Vagina (tissue), 2 donors: ENCODE measurements at regions not wholly inside any gene's neighbourhood (a gene's known extent, or its start where the extent isn't known, plus 50 kb on each side); places are given as distances from the start of the nearest gene placed in this dataset.
"Not testable (repeated sequence)": the region's sequence is repeated elsewhere in the genome, so short reads cannot be mapped to it uniquely, and the experiment has no call there.

ENCODE experiments used
- DNase-seq, 2 donors: peaks; one replicate each; pipeline ENCODE4 v3.0.0-alpha.2; 2017; ENCODE audit errors: extremely low spot score in 2 of 2
- H3K27ac ChIP-seq: fragments of 200-600 bp; sonication (generic); one replicate; pipeline ENCODE4 v1.5.1; 2019
- H3K27me3 ChIP-seq: fragments of 200-600 bp; sonication (generic); one replicate; pipeline ENCODE4 v1.5.1; 2019
- H3K36me3 ChIP-seq, 2 donors: fragments of 200-600 bp; sonication (generic); one replicate each; pipeline ENCODE4 v1.5.1; 2017 to 2019
- H3K4me1 ChIP-seq: fragments of 200-600 bp; sonication (generic); one replicate; pipeline ENCODE4 v1.5.1; 2019
- H3K4me3 ChIP-seq, 2 donors: fragments of 200-600 bp; sonication (generic); 1 replicate in 1 of 2; 2 replicates in 1 of 2; pipeline ENCODE4 v1.5.1; 2016 to 2019
- H3K9me3 ChIP-seq: fragments of 200-600 bp; sonication (generic); one replicate; pipeline ENCODE4 v1.5.1; 2019
- POLR2A ChIP-seq, 2 donors: fragments of 450-650 bp; IDR thresholded peaks; one replicate each; pipeline ENCODE4 v1.6.1; 2017; ENCODE audit warnings: antibody characterized with exemption in 2 of 2, mild to moderate bottlenecking in 2 of 2, moderate library complexity in 2 of 2
- POLR2AphosphoS5 ChIP-seq, 2 donors: sonication (generic); formaldehyde crosslinking; IDR thresholded peaks; one replicate each; pipeline ENCODE4 v1.9.0; 2017; ENCODE audit warnings: antibody characterized with exemption in 2 of 2, mild to moderate bottlenecking in 2 of 2, low read depth in 1 of 2; ENCODE audit not compliant: insufficient read depth in 1 of 2
- intact Hi-C: fragments of 100-400 bp; cut with DNase I; formaldehyde crosslinking; loops from one replicate; pipeline ENCODE4 v1.15.1; 2023
- TF ChIP-seq, protein P1 (sequence below), 3 experiments: fragments of 450-650 bp in 2 of 3; fragments of 200-600 bp in 1 of 3; sonication (generic) in 1 of 3; IDR thresholded peaks; one replicate each; pipeline ENCODE4 v1.5.1; 2017 to 2019; ENCODE audit warnings: antibody characterized with exemption in 3 of 3, mild to moderate bottlenecking in 2 of 3, moderate library complexity in 2 of 3

DNA sequence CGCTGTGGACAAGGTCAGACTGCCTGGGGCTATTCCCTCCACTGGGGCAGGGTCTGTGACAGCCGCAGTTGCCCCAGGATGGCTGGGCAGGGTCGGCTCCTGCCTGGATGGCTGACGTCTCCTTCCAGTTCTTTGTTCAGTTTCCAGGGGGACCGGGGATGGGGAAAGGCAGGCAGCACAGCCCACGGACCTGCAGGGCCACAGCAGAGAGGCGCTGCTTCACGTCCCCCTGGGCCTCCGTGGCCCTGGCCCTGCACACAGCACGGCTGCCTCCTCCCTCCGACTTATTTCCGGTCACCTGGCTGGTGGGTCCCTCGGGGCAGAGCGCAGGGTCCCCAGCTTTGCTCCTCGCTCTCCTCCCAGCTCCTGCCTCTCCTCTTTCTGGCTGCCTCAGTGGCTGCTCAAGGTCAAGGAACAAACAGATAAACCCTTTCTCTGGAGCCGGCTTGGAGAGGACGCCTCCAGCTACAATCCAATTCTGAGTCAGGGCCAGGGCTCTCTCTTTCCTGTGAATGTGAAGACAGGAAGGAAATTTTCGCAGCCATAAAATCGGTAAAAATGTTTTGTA, 169.7 kb downstream of the C9orf50 start:
- Histone ChIP-seq H3K9me3 (no peaks in the 10 kb centered on the region), H3K4me3 (no peak overlapping the region), H3K27ac (peak overlapping the region; percentile 87), H3K27me3 (no peaks in the 10 kb centered on the region), H3K4me1 (peaks cover 33% of the 10 kb centered on the region), H3K36me3 (no peaks in the 10 kb centered on the region)
- TF ChIP-seq POLR2A (IDR thresholded peaks at IDR 0.05) (no peak), POLR2AphosphoS5 (IDR thresholded peaks at IDR 0.05; ENCODE audit: insufficient read depth in 1 of 2, low read depth in 1 of 2) (peak in 1 of 2 donors; percentile 18)
- TF ChIP-seq, protein P1, sequence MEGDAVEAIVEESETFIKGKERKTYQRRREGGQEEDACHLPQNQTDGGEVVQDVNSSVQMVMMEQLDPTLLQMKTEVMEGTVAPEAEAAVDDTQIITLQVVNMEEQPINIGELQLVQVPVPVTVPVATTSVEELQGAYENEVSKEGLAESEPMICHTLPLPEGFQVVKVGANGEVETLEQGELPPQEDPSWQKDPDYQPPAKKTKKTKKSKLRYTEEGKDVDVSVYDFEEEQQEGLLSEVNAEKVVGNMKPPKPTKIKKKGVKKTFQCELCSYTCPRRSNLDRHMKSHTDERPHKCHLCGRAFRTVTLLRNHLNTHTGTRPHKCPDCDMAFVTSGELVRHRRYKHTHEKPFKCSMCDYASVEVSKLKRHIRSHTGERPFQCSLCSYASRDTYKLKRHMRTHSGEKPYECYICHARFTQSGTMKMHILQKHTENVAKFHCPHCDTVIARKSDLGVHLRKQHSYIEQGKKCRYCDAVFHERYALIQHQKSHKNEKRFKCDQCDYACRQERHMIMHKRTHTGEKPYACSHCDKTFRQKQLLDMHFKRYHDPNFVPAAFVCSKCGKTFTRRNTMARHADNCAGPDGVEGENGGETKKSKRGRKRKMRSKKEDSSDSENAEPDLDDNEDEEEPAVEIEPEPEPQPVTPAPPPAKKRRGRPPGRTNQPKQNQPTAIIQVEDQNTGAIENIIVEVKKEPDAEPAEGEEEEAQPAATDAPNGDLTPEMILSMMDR (IDR thresholded peaks at IDR 0.05): no peak
- intact Hi-C loops: no loop called here
- no peak for DNase-seq

DNA sequence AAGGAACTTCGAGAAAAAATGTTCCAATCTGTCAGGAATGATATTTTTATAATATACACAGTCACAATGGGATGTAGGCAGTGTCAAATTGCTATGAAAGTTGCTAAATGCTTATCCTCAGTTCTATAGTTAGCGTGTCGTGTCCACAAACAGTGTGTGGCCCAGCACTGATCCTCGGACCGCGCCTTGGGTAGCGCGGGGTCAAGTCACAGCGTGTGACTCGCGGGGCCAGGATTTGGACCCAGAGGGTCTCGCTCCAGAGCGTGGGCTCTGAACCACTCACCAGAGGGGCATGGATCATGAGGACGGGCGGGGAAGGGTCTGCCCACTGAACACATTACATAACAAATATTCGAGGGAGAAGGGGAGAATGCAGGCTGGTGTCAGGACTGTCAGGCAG, 171.8 kb downstream of the C9orf50 start:
- intact Hi-C loops: no loop called here
- Histone ChIP-seq H3K9me3 (no peaks in the 10 kb centered on the region), H3K27ac (no peak overlapping the region), H3K4me1 (peaks cover 20% of the 10 kb centered on the region), H3K27me3 (no peaks in the 10 kb centered on the region), H3K36me3 (no peaks in the 10 kb centered on the region), H3K4me3 (no peak overlapping the region)
- DNase-seq: no peak
- TF ChIP-seq, protein P1 (IDR thresholded peaks at IDR 0.05): no peak
- no peak for TF ChIP-seq POLR2AphosphoS5 (IDR thresholded peaks at IDR 0.05; ENCODE audit: insufficient read depth in 1 of 2, low read depth in 1 of 2)
- TF ChIP-seq POLR2A (IDR thresholded peaks at IDR 0.05): no peak

DNA sequence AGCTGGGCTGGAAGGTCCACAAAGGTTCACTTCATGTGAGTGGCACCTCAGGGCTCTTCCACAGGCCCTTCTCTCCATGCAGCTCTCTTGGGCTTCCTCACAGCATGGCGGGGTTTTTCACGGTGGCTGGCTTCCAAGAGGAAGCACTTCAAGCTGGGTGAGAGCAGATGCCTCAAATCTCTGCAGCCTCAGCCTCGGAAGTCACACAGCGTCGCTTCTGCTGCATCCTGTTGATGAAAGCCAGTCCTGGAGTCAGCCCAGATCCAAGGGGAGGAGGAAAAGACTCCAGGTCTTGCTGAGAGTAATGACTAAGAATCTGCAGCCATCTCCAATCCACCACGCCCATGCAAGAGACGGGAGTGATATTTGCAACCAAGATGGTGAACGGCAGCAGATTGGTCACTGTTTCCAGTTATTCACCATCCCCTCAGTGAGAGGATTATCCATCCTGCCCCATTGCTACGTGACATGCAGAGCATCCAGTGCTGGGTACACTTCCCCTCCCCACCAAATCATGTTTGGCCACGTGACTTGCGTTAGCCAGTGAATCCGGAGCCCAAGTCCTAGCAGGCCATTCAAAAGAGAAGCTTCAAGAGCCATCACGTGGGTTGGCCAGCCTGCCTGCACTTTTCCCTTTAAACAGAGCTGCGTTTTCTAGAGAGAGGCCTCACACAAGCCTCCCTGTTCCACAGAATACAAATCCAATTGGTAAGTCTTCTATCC, 173.9 kb downstream of the C9orf50 start:
- intact Hi-C loops: no loop called here
- no peaks in the 10 kb centered on the region for H3K9me3 ChIP-seq
- H3K4me1 ChIP-seq: peaks cover 13% of the 10 kb centered on the region
- no peak for TF ChIP-seq POLR2A (IDR thresholded peaks at IDR 0.05)
- TF ChIP-seq, protein P1 (IDR thresholded peaks at IDR 0.05): no peak
- no peaks in the 10 kb centered on the region for H3K27me3 ChIP-seq
- no peak overlapping the region for H3K27ac ChIP-seq
- H3K4me3 ChIP-seq: no peak overlapping the region
- no peaks in the 10 kb centered on the region for H3K36me3 ChIP-seq
- no peak for DNase-seq

DNA sequence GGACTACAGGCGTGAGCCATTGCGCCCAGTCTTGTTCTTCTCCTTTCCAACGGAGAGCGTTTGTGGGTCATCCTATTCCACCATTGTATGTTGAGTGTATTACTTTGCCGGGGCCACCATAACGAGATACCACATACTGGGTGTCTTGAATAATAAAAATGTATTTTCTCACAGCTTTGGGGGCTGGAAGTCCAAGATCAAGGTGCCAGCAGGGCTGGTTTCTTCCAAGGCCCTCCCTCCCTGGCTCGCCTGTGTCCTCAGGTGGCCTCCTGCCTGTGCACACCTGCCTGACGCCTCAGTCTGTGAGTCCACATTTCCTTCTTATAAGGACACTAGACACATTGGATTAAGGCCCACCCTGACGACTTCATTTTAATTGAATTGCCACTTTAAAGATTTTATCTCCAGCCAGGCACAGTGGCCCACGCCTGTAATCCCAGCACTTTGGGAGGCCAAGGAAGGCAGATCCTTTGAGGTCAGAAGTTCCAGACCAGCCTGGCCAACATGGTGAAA, 175.1 kb downstream of the C9orf50 start:
- Histone ChIP-seq H3K27me3 (no peaks in the 10 kb centered on the region), H3K4me1 (peaks cover 1% of the 10 kb centered on the region), H3K27ac (no peak overlapping the region), H3K9me3 (no peaks in the 10 kb centered on the region), H3K36me3 (no peaks in the 10 kb centered on the region), H3K4me3 (no peak overlapping the region)
- intact Hi-C loops: no loop called here
- no peak for DNase-seq
- TF ChIP-seq POLR2AphosphoS5 (IDR thresholded peaks at IDR 0.05; ENCODE audit: insufficient read depth in 1 of 2, low read depth in 1 of 2) (no peak), POLR2A (IDR thresholded peaks at IDR 0.05) (no peak)
- TF ChIP-seq, protein P1 (IDR thresholded peaks at IDR 0.05): no peak

DNA sequence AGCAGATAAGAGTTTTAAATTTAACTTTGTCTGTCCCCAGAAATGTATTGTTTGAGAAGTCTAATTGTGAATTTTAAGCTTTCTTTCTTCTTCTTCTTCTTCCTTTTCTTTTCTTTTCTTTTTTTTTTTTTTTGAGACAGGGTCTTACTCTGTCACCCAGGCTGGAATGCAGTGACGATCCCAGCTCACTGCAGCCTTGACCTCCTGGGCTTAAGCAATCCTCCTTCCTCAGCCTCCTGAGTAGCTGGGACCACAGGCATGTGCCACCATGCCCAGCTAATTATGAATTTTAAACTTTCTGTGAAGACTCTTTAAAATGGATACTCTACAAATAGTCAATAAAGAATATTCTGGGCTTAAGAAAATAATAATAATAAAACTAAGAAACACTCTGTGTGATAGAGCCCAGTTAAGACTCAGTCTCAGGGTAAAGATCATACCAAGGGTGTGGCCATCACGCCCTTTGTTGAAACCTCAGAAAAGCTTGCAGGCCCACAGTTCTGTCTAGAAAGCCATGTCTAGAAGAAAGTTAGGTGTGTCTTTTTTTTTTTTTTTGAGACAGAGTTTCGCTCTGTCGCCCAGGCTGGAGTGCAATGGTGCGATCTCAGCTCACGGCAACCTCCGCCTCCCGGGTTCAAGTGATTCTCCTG, 177.3 kb downstream of the C9orf50 start:
- DNase-seq, intact Hi-C loops, H3K9me3 ChIP-seq, H3K4me1 ChIP-seq, H3K36me3 ChIP-seq, H3K27me3 ChIP-seq, H3K27ac ChIP-seq, H3K4me3 ChIP-seq: not testable (repeated sequence)
